Ishikawa (cell line): ENCODE measurements at regions not wholly inside any gene's neighbourhood (a gene's known extent, or its start where the extent isn't known, plus 50 kb on each side); places are given as distances from the start of the nearest gene placed in this dataset.

Experiments
- CEBPB ChIP-seq: IDR thresholded peaks from 2 replicates; pipeline ENCODE4 v1.6.1; 2012
- CREB1 ChIP-seq: IDR thresholded peaks from 2 replicates; pipeline ENCODE4 v1.6.1; 2012; ENCODE audit warnings: low read depth
- EGR1 ChIP-seq: IDR thresholded peaks from 2 replicates; pipeline ENCODE4 v1.6.1; 2012
- EP300 ChIP-seq: IDR thresholded peaks from 2 replicates; pipeline ENCODE4 v1.6.1; 2012; ENCODE audit warnings: borderline replicate concordance
- FOXM1 ChIP-seq: IDR thresholded peaks from 2 replicates; pipeline ENCODE4 v1.6.1; 2012; ENCODE audit warnings: low read depth, borderline replicate concordance
- NFIC ChIP-seq: IDR thresholded peaks from 2 replicates; pipeline ENCODE4 v1.6.1; 2012
- RAD21 ChIP-seq: IDR thresholded peaks from 2 replicates; pipeline ENCODE4 v1.6.1; 2012; ENCODE audit warnings: low read depth
- TAF1 ChIP-seq: IDR thresholded peaks from 2 replicates; pipeline ENCODE4 v1.6.1; 2012; ENCODE audit warnings: low read depth, mild to moderate bottlenecking
- TCF12 ChIP-seq: IDR thresholded peaks from 2 replicates; pipeline ENCODE4 v1.6.1; 2012; ENCODE audit warnings: low read depth
- TEAD4 ChIP-seq: IDR thresholded peaks from 2 replicates; pipeline ENCODE4 v1.6.1; 2012
- YY1 ChIP-seq: IDR thresholded peaks from 2 replicates; pipeline ENCODE4 v1.6.1; 2012; ENCODE audit warnings: low read depth
- ZBTB7A ChIP-seq: IDR thresholded peaks from 2 replicates; pipeline ENCODE4 v1.6.1; 2012; ENCODE audit warnings: low read depth
- TF ChIP-seq, protein P1 (sequence below): IDR thresholded peaks from 2 replicates; pipeline ENCODE4 v1.6.1; 2012
- TF ChIP-seq, protein P2 (sequence below): IDR thresholded peaks from 2 replicates; pipeline ENCODE4 v1.6.1; 2012; ENCODE audit warnings: low read depth, mild to moderate bottlenecking
- TF ChIP-seq, protein P3 (sequence below): IDR thresholded peaks from 2 replicates; pipeline ENCODE4 v1.6.1; 2012

DNA sequence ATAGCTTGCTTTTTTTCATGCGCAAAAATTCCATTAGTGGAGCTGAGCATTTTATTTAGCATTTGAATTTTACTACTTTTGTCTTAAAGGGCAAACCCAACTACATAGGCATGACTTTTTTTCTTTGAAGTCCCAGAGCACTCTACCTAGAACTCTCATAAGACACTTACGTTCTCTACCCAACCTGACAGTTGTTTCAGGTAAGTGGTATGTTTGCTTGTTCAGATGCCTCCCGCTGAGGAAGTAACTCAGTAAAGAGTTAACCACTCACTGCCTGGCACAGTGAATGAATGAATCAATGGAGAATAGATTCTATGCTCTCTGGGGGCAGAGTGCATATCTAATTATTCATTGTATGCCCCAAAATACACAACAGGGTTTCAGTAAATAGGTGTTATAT is 212.3 kb upstream of the PRDM1 start:
- TF ChIP-seq RAD21 (no peak), TAF1 (no peak), ZBTB7A (no peak), NFIC (no peak), YY1 (no peak), CEBPB (no peak), CREB1 (no peak), TEAD4 (no peak), TCF12 (no peak), FOXM1 (no peak), EGR1 (no peak), EP300 (no peak)
- TF ChIP-seq, protein P1, sequence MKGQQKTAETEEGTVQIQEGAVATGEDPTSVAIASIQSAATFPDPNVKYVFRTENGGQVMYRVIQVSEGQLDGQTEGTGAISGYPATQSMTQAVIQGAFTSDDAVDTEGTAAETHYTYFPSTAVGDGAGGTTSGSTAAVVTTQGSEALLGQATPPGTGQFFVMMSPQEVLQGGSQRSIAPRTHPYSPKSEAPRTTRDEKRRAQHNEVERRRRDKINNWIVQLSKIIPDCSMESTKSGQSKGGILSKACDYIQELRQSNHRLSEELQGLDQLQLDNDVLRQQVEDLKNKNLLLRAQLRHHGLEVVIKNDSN: no peak
- TF ChIP-seq, protein P2, sequence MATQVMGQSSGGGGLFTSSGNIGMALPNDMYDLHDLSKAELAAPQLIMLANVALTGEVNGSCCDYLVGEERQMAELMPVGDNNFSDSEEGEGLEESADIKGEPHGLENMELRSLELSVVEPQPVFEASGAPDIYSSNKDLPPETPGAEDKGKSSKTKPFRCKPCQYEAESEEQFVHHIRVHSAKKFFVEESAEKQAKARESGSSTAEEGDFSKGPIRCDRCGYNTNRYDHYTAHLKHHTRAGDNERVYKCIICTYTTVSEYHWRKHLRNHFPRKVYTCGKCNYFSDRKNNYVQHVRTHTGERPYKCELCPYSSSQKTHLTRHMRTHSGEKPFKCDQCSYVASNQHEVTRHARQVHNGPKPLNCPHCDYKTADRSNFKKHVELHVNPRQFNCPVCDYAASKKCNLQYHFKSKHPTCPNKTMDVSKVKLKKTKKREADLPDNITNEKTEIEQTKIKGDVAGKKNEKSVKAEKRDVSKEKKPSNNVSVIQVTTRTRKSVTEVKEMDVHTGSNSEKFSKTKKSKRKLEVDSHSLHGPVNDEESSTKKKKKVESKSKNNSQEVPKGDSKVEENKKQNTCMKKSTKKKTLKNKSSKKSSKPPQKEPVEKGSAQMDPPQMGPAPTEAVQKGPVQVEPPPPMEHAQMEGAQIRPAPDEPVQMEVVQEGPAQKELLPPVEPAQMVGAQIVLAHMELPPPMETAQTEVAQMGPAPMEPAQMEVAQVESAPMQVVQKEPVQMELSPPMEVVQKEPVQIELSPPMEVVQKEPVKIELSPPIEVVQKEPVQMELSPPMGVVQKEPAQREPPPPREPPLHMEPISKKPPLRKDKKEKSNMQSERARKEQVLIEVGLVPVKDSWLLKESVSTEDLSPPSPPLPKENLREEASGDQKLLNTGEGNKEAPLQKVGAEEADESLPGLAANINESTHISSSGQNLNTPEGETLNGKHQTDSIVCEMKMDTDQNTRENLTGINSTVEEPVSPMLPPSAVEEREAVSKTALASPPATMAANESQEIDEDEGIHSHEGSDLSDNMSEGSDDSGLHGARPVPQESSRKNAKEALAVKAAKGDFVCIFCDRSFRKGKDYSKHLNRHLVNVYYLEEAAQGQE: no peak
- TF ChIP-seq, protein P3, sequence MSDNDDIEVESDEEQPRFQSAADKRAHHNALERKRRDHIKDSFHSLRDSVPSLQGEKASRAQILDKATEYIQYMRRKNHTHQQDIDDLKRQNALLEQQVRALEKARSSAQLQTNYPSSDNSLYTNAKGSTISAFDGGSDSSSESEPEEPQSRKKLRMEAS: no peak

DNA sequence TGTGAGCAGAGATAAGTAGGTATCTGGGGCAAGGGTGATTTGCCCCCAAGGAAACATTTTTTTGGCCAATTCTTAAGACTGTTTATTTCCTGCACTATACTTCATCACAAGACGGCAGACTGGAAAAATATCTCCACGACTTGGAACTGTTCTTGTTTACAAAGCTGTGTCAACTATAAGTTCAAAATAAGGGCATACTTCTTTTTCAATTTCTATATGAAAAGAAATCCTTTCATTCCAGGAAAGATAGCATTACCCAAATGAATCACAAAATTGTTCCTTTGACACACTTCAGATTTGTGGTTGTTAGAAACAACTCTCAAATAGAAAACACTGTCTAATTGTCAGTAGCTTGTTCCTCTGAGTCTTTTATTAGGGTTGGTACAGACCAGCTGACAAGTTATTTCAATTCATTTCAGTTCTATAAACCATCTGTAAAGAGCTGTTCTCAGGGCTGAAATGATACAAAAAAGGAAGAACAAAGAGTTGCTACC is 212.9 kb upstream of the PRDM1 start:
- TF ChIP-seq CREB1 (no peak), CEBPB (no peak), FOXM1 (no peak), ZBTB7A (no peak), TEAD4 (no peak), EGR1 (no peak), YY1 (no peak), TAF1 (no peak), TCF12 (no peak), RAD21 (no peak), EP300 (no peak), NFIC (no peak)
- TF ChIP-seq, protein P3: no peak
- TF ChIP-seq, protein P1: no peak
- TF ChIP-seq, protein P2: no peak

DNA sequence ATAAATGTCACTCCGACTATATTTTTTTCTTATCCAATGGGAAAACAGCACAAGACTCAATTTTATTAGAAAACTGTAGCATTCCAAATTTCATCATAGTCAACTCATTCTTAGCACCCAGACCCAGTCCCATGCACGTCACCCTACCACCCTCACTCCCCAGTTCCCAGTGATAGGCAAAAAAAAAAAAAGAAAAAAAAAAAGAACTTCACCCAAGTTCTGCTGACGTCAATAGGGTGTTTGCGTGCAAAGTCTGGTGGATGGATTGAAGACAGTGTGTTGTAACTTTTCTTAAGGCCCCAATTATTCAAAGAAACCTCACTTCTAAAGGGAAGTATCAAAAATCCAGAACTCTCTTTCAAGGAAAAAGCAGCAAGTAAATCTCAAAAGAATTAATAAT is 213.9 kb upstream of the PRDM1 start:
- TF ChIP-seq ZBTB7A: no peak
- TF ChIP-seq, protein P3: no peak
- TF ChIP-seq YY1: no peak
- TF ChIP-seq EP300: no peak
- no peak for TF ChIP-seq CREB1
- TF ChIP-seq, protein P1: no peak
- TF ChIP-seq FOXM1: no peak
- TF ChIP-seq CEBPB: no peak
- TF ChIP-seq, protein P2: no peak
- TF ChIP-seq RAD21: no peak
- no peak for TF ChIP-seq TAF1
- no peak for TF ChIP-seq EGR1

DNA sequence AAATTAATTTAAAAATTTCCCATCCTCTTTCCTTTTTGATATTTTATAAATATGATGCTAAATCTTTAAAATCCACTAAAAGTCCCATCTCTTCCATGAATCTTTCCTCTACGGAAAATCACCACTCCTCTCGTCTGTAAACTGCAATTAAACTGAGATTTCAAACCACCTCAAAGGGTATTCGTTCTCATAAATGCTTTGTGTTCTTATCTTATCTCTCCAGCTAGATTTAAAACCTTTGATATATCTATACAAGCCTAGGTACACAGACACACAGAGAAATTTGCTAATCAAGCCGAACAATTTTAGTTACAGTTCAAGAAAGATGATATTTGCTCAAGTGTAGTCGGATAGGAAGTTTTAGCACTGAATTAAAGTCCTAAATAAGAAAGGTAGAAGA is 214.6 kb upstream of the PRDM1 start:
- TF ChIP-seq YY1: no peak
- TF ChIP-seq CREB1: no peak
